ENCODE measurements at regions not wholly inside any gene's neighbourhood (a gene's known extent, or its start where the extent isn't known, plus 50 kb on each side); places are given as distances from the start of the nearest gene placed in this dataset.
"Not testable (repeated sequence)": the region's sequence is repeated elsewhere in the genome, so short reads cannot be mapped to it uniquely, and the experiment has no call there.

GRCh38 chr1:238409932-238410331 is 519.2 kb upstream of the ZP4 start:
- DNase-seq = no peak

- no peak for DNase-seq
Observed at GRCh38 chr1:238409191-238409850, 518.6 kb upstream of the ZP4 start.

GRCh38 chr1:238408737-238409136 is 518.0 kb upstream of the ZP4 start:
- no peak for DNase-seq

GRCh38 chr1:238406098-238406860 is 515.6 kb upstream of the ZP4 start:
- no peak for DNase-seq

- DNase-seq = no peak
Observed at GRCh38 chr1:238404921-238405320, 514.2 kb upstream of the ZP4 start.

- DNase-seq = no peak
Observed at GRCh38 chr1:238404481-238404880, 513.8 kb upstream of the ZP4 start.

- DNase-seq = no peak
Observed at GRCh38 chr1:238401144-238401543, 510.4 kb upstream of the ZP4 start.

GRCh38 chr1:238399558-238399957 is 508.8 kb upstream of the ZP4 start:
- no peak for DNase-seq

- DNase-seq = no peak
Observed at GRCh38 chr1:238396140-238396539, 505.4 kb upstream of the ZP4 start.

GRCh38 chr1:238384381-238384780 is 493.7 kb upstream of the ZP4 start:
- no peak for DNase-seq

- DNase-seq = no peak
Observed at GRCh38 chr1:238380167-238380566, 489.4 kb upstream of the ZP4 start.

- DNase-seq = not testable (repeated sequence)
Observed at GRCh38 chr1:238379446-238379845, 488.7 kb upstream of the ZP4 start.

- DNase-seq = no peak
Observed at GRCh38 chr1:238377280-238377919, 486.7 kb upstream of the ZP4 start.

- DNase-seq = no peak
Observed at GRCh38 chr1:238370599-238370998, 479.9 kb upstream of the ZP4 start.

GRCh38 chr1:238364214-238364892 is 473.6 kb upstream of the ZP4 start:
- no peak for DNase-seq

- DNase-seq = no peak
Observed at GRCh38 chr1:238360474-238360873, 469.8 kb upstream of the ZP4 start.

GRCh38 chr1:238350471-238350870 is 459.7 kb upstream of the ZP4 start:
- no peak for DNase-seq

GRCh38 chr1:238346340-238346739 is 455.6 kb upstream of the ZP4 start:
- no peak for DNase-seq

GRCh38 chr1:238345837-238346236 is 455.1 kb upstream of the ZP4 start:
- no peak for DNase-seq

- no peak for DNase-seq
Observed at GRCh38 chr1:238343852-238344251, 453.1 kb upstream of the ZP4 start.

GRCh38 chr1:238341395-238341794 is 450.7 kb upstream of the ZP4 start:
- no peak for DNase-seq

GRCh38 chr1:238340989-238341388 is 450.3 kb upstream of the ZP4 start:
- no peak for DNase-seq

- DNase-seq = no peak
Observed at GRCh38 chr1:238336531-238336930, 445.8 kb upstream of the ZP4 start.

- DNase-seq = no peak
Observed at GRCh38 chr1:238334170-238334569, 443.4 kb upstream of the ZP4 start.
